SK-N-SH (cell line): ENCODE measurements at regions not wholly inside any gene's neighbourhood (a gene's known extent, or its start where the extent isn't known, plus 50 kb on each side); places are given as distances from the start of the nearest gene placed in this dataset.

ENCODE experiments used
- CTCF ChIA-PET: fragments of 300-600, 350-600 bp; formaldehyde crosslinking; extraction: SDS; loops from one replicate; lab custom pipeline; 2021; lab: Yijun Ruan, JAX
- POLR2A ChIA-PET: fragments of 350-600 bp; sonication (Branson Sonifier 250); formaldehyde crosslinking; extraction: SDS; loops from one replicate; lab custom pipeline; 2020; ENCODE audit warnings: antibody characterized with exemption, inconsistent platforms; lab: Yijun Ruan, JAX
- DNase-seq: peaks from one replicate; pipeline ENCODE4 v3.0.0; 2012
- H2AFZ ChIP-seq: fragments of 200-600 bp; sonication (generic); 2 replicates; pipeline ENCODE4 v1.8.1; 2016; ENCODE audit warnings: antibody characterized with exemption, mild to moderate bottlenecking, low read depth
- H3F3A ChIP-seq: fragments of 200-600 bp; sonication (generic); replicated peaks from 2 replicates; pipeline ENCODE3; 2016; ENCODE audit warnings: antibody characterized with exemption, mild to moderate bottlenecking; ENCODE audit not compliant: insufficient read depth
- H3K27ac ChIP-seq, 2 experiments: fragments of 200-500 bp in 1 of 2; fragments of 200-600 bp in 1 of 2; sonication (Bioruptor generic) in 1 of 2; sonication (generic), shearing (Covaris generic) in 1 of 2; 2 replicates each; pipeline versions ENCODE4 v1.5.1 to v1.6.1; 2014 to 2016; ENCODE audit warnings: low read depth in 2 of 2, inconsistent platforms in 1 of 2, low read length in 1 of 2, mild to moderate bottlenecking in 1 of 2, mixed read lengths in 1 of 2
- H3K27me3 ChIP-seq: fragments of 200-600 bp; sonication (generic), shearing (Covaris generic); 2 replicates; pipeline ENCODE4 v1.6.1; 2016; ENCODE audit warnings: mixed run types; ENCODE audit not compliant: insufficient read depth
- H3K36me3 ChIP-seq, 2 experiments: fragments of 200-500 bp in 1 of 2; fragments of 200-600 bp in 1 of 2; sonication (Bioruptor generic) in 1 of 2; sonication (generic) in 1 of 2; replicated peaks in 1 of 2; 2 replicates each; pipeline versions ENCODE3 to v1.5.1; 2014 to 2016; ENCODE audit warnings: low read length in 1 of 2, mild to moderate bottlenecking in 1 of 2; ENCODE audit not compliant: insufficient read depth in 2 of 2, control insufficient read depth in 1 of 2
- H3K4me1 ChIP-seq, 2 experiments: fragments of 200-500 bp in 1 of 2; fragments of 200-600 bp in 1 of 2; sonication (Bioruptor generic) in 1 of 2; sonication (generic), shearing (Covaris generic) in 1 of 2; 2 replicates each; pipeline versions ENCODE4 v1.5.1 to v1.6.1; 2014 to 2016; ENCODE audit warnings: low read depth in 1 of 2, low read length in 1 of 2, mixed run types in 1 of 2; ENCODE audit not compliant: insufficient read depth in 2 of 2, control insufficient read depth in 1 of 2
- H3K4me2 ChIP-seq: fragments of 200-600 bp; sonication (generic), shearing (Covaris generic); 2 replicates; pipeline ENCODE4 v1.6.1; 2017; ENCODE audit warnings: mixed run types
- H3K4me3 ChIP-seq, 2 experiments: fragments of 200-500 bp in 1 of 2; fragments of 200-600 bp in 1 of 2; sonication (Bioruptor generic) in 1 of 2; sonication (generic), shearing (Covaris generic) in 1 of 2; 2 replicates each; pipeline versions ENCODE4 v1.5.1 to v1.8.1; 2014 to 2016; ENCODE audit warnings: low read depth in 2 of 2, inconsistent platforms in 1 of 2, low read length in 1 of 2, mild to moderate bottlenecking in 1 of 2, mixed read lengths in 1 of 2, moderate library complexity in 1 of 2
- H3K79me2 ChIP-seq: fragments of 200-600 bp; sonication (generic); 2 replicates; pipeline ENCODE4 v1.8.1; 2017; ENCODE audit warnings: mild to moderate bottlenecking; ENCODE audit not compliant: insufficient read depth
- H3K9ac ChIP-seq: fragments of 200-600 bp; sonication (generic); 2 replicates; pipeline ENCODE4 v1.6.1; 2017; ENCODE audit warnings: mixed run types
- H3K9me2 ChIP-seq: fragments of 200-600 bp; sonication (generic); 2 replicates; pipeline ENCODE4 v1.6.1; 2017; ENCODE audit warnings: mixed run types
- H3K9me3 ChIP-seq: fragments of 200-600 bp; sonication (generic); 2 replicates; pipeline ENCODE4 v1.6.1; 2017; ENCODE audit warnings: mixed run types, mild to moderate bottlenecking, moderate library complexity
- H4K20me1 ChIP-seq: fragments of 200-600 bp; sonication (generic); 2 replicates; pipeline ENCODE4 v1.6.1; 2017; ENCODE audit warnings: mild to moderate bottlenecking, mixed run types; ENCODE audit not compliant: insufficient read depth
- CHD2 ChIP-seq: fragments of 150-350 bp; IDR thresholded peaks from 2 replicates; pipeline ENCODE4 v1.6.1; 2018; ENCODE audit warnings: low read length; ENCODE audit not compliant: partially characterized antibody
- FOXM1 ChIP-seq: IDR thresholded peaks from 2 replicates; pipeline ENCODE4 v1.4.0; 2012; ENCODE audit warnings: low read depth, mild to moderate bottlenecking
- GABPA ChIP-seq: IDR thresholded peaks from 2 replicates; pipeline ENCODE4 v1.4.0; 2012; ENCODE audit warnings: low read depth, mild to moderate bottlenecking
- GATA2 ChIP-seq: sonication (generic); formaldehyde crosslinking; IDR thresholded peaks from 2 replicates; pipeline ENCODE4 v1.5.0; 2020; ENCODE audit warnings: mild to moderate bottlenecking, missing genetic modification reagents
- JUND ChIP-seq: IDR thresholded peaks from 2 replicates; pipeline ENCODE4 v1.4.0; 2012
- PBX3 ChIP-seq: IDR thresholded peaks from 2 replicates; pipeline ENCODE4; 2012
- POLR2AphosphoS5 ChIP-seq: IDR thresholded peaks from 2 replicates; pipeline ENCODE4 v1.6.1; 2012; ENCODE audit warnings: low read depth, low read length
- REST ChIP-seq: IDR thresholded peaks from 2 replicates; pipeline ENCODE4 v1.6.1; 2012; ENCODE audit warnings: mild to moderate bottlenecking, low read depth, low read length, moderate library complexity
- RFX5 ChIP-seq: IDR thresholded peaks from 2 replicates; pipeline ENCODE4 v1.6.1; 2012; ENCODE audit warnings: mild to moderate bottlenecking, improper control_type of control experiment, low read length
- SMC3 ChIP-seq: IDR thresholded peaks from 2 replicates; pipeline ENCODE4 v1.6.1; 2012; ENCODE audit warnings: low read depth, low read length, improper control_type of control experiment
- TCF12 ChIP-seq: IDR thresholded peaks from 2 replicates; pipeline ENCODE4 v1.4.0; 2012
- TEAD4 ChIP-seq: IDR thresholded peaks from 2 replicates; pipeline ENCODE4 v1.4.0; 2012; ENCODE audit warnings: mild to moderate bottlenecking, borderline replicate concordance; ENCODE audit not compliant: insufficient read depth
- WGBS: methylation state at CpG from one replicate; pipeline ENCODE4 v1.1.6; 2017; ENCODE audit warnings: low lambda C conversion rate; 5-methylcytosine and 5-hydroxymethylcytosine counted together
- TF ChIP-seq, protein P1 (sequence below): fragments of 150-350 bp; IDR thresholded peaks from 2 replicates; pipeline ENCODE4 v1.6.1; 2016; ENCODE audit warnings: mild to moderate bottlenecking, low read depth, low read length
- TF ChIP-seq, protein P2 (sequence below): fragments of 150-350 bp; IDR thresholded peaks from 2 replicates; pipeline ENCODE4 v1.6.1; 2017; ENCODE audit warnings: antibody characterized with exemption, low read length, low read depth, borderline replicate concordance

DNA sequence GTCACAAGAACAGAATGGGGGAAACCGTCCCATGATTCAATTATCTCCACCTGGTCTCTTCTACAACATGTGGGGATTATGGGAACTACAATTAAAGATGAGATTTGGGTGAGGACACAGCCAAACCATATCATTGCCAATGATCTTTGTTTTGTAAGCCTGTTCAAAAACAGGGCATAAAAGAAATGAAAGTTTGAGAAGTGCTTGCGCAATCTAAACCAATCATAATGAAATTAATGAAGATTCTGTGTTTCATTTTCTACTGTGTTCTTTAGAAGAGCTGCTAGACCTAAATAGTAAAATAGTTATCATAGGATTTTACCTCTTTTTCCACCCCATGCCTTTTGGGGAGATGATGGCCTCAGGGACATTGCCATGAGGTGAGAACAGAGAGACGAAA, 761.3 kb downstream of the HDGFL1 start:
- Histone ChIP-seq H3K9me2 (no peaks in the 10 kb centered on the region), H3K79me2 (no peaks in the 10 kb centered on the region), H3K4me2 (no peak overlapping the region), H4K20me1 (no peaks in the 10 kb centered on the region), H3K27ac (no peak overlapping the region), H3K36me3 (no peaks in the 10 kb centered on the region), H3K27me3 (no peaks in the 10 kb centered on the region), H3K4me3 (no peak overlapping the region), H2AFZ (no peak overlapping the region), H3F3A (no peaks in the 10 kb centered on the region), H3K9me3 (no peaks in the 10 kb centered on the region), H3K4me1 (peaks cover 0 to 2% of the 10 kb centered on the region in 2 experiments; a peak in 1 of 4 replicates), H3K9ac (no peak overlapping the region)
- ChIA-PET CTCF (no interaction called here), POLR2A (no interaction called here)
- 72% methylated on average over 3 of the region's 3 CpGs for WGBS
- DNase-seq, result no peak
- TF ChIP-seq CHD2 (no peak), TEAD4 (no peak), RFX5 (no peak), TCF12 (no peak), FOXM1 (no peak), REST (no peak), SMC3 (no peak), GATA2 (CRISPR knock-in tag) (no peak), POLR2AphosphoS5 (no peak), GABPA (no peak), PBX3 (no peak), JUND (no peak)
- TF ChIP-seq, protein P1, sequence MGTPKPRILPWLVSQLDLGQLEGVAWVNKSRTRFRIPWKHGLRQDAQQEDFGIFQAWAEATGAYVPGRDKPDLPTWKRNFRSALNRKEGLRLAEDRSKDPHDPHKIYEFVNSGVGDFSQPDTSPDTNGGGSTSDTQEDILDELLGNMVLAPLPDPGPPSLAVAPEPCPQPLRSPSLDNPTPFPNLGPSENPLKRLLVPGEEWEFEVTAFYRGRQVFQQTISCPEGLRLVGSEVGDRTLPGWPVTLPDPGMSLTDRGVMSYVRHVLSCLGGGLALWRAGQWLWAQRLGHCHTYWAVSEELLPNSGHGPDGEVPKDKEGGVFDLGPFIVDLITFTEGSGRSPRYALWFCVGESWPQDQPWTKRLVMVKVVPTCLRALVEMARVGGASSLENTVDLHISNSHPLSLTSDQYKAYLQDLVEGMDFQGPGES, result no peak
- TF ChIP-seq, protein P2, sequence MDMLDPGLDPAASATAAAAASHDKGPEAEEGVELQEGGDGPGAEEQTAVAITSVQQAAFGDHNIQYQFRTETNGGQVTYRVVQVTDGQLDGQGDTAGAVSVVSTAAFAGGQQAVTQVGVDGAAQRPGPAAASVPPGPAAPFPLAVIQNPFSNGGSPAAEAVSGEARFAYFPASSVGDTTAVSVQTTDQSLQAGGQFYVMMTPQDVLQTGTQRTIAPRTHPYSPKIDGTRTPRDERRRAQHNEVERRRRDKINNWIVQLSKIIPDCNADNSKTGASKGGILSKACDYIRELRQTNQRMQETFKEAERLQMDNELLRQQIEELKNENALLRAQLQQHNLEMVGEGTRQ, result no peak
